ENCODE measurements at regions not wholly inside any gene's neighbourhood (a gene's known extent, or its start where the extent isn't known, plus 50 kb on each side); places are given as distances from the start of the nearest gene placed in this dataset.

DNA sequence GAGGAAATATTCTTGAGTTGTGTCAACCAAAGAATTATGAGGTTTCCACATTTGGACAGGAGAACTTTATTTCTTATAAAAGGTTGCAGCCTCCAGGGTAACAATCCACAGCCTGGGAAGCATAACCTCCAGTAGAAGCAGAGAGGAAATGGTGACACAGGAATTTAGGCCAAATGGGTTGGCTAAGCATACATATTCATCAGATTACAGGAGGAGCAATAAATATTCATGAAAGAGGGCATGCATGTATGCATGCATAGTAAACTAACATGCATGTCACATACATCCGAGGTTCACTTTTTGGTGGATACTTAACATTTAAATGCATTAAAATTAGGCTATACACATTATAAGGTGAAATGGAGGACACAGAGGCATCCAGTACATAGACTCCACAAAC, 55.7 kb upstream of the NT5E start:
- H3K4me1 Mint-ChIP-seq, result no peaks in the 10 kb centered on the region
- Histone ChIP-seq H3K36me3 (ENCODE audit: control insufficient read depth, insufficient read depth, low read length) (no peaks in the 10 kb centered on the region), H3K9me3 (ENCODE audit: control insufficient read depth, low read length) (peaks cover 5% of the 10 kb centered on the region), H3K4me1 (ENCODE audit: control insufficient read depth, insufficient read depth, low read length) (no peaks in the 10 kb centered on the region), H3K4me3 (ENCODE audit: low read length) (no peak overlapping the region), H3K9ac (ENCODE audit: extremely low read depth, low read length, poor library complexity, severe bottlenecking) (no peak overlapping the region), H3K27ac (ENCODE audit: low read depth, low read length) (no peak overlapping the region), H3K27me3 (ENCODE audit: control insufficient read depth, insufficient read depth, low read length, poor library complexity, severe bottlenecking) (no peaks in the 10 kb centered on the region)
- no peak overlapping the region for H3K4me3 Mint-ChIP-seq
- no peaks in the 10 kb centered on the region for H3K36me3 Mint-ChIP-seq (ENCODE audit: low read depth)
- peaks cover 11% of the 10 kb centered on the region for H3K9me3 Mint-ChIP-seq
- H3K27ac Mint-ChIP-seq, result no peak overlapping the region
- TF ChIP-seq, protein P1, sequence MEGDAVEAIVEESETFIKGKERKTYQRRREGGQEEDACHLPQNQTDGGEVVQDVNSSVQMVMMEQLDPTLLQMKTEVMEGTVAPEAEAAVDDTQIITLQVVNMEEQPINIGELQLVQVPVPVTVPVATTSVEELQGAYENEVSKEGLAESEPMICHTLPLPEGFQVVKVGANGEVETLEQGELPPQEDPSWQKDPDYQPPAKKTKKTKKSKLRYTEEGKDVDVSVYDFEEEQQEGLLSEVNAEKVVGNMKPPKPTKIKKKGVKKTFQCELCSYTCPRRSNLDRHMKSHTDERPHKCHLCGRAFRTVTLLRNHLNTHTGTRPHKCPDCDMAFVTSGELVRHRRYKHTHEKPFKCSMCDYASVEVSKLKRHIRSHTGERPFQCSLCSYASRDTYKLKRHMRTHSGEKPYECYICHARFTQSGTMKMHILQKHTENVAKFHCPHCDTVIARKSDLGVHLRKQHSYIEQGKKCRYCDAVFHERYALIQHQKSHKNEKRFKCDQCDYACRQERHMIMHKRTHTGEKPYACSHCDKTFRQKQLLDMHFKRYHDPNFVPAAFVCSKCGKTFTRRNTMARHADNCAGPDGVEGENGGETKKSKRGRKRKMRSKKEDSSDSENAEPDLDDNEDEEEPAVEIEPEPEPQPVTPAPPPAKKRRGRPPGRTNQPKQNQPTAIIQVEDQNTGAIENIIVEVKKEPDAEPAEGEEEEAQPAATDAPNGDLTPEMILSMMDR (conservative IDR thresholded peaks at IDR 0.05), result no peak
- 100% methylated on average over 1 of the region's 1 CpG; no CpG with 5 or more reads in 1 of the 2 experiments for WGBS, 2 experiments (ENCODE audit: insufficient coverage in 1 of 2, insufficient read length in 1 of 2)
- no peak for DNase-seq
- H3K27me3 Mint-ChIP-seq (ENCODE audit: insufficient read depth), result no peaks in the 10 kb centered on the region

DNA sequence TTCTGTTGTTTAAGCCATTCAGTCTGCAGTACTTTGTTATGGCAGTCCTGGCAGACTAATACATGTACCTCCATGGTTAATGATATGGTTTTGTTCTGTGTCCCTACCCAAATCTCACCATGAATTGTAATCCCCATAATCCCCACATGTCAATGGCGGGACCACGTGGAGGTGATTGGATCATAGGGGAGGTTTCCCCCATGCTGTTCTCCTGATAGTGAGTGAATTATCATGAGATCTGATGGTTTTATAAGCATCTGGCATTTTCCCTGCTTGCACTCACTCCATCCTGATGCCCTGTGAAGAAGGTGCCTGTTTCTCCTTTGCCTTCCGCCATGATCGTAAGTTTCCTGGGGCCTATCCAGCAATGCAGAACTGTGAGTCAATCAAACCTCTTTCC, 57.5 kb upstream of the NT5E start:
- TF ChIP-seq, protein P1 (conservative IDR thresholded peaks at IDR 0.05), result no peak
- 90 to 100% methylated on average over 2 to 3 of the region's 4 CpGs for WGBS, 2 experiments (ENCODE audit: insufficient coverage in 1 of 2, insufficient read length in 1 of 2)
- H3K27ac ChIP-seq (ENCODE audit: low read depth, low read length), result no peak overlapping the region
- H3K9me3 Mint-ChIP-seq, result peaks cover 6% of the 10 kb centered on the region
- H3K9me3 ChIP-seq (ENCODE audit: control insufficient read depth, low read length), result peaks cover under 1% of the 10 kb centered on the region
- H3K27me3 ChIP-seq (ENCODE audit: control insufficient read depth, insufficient read depth, low read length, poor library complexity, severe bottlenecking), result no peaks in the 10 kb centered on the region
- H3K9ac ChIP-seq (ENCODE audit: extremely low read depth, low read length, poor library complexity, severe bottlenecking), result no peak overlapping the region
- H3K4me1 Mint-ChIP-seq, result no peaks in the 10 kb centered on the region
- no peaks in the 10 kb centered on the region for H3K36me3 ChIP-seq (ENCODE audit: control insufficient read depth, insufficient read depth, low read length)
- no peak overlapping the region for H3K4me3 ChIP-seq (ENCODE audit: low read length)
- no peaks in the 10 kb centered on the region for H3K36me3 Mint-ChIP-seq (ENCODE audit: low read depth)
- H3K4me3 Mint-ChIP-seq, result no peak overlapping the region
- no peaks in the 10 kb centered on the region for H3K4me1 ChIP-seq (ENCODE audit: control insufficient read depth, insufficient read depth, low read length)
- no peak overlapping the region for H3K27ac Mint-ChIP-seq
- DNase-seq, result no peak
- H3K27me3 Mint-ChIP-seq (ENCODE audit: insufficient read depth), result no peaks in the 10 kb centered on the region

DNA sequence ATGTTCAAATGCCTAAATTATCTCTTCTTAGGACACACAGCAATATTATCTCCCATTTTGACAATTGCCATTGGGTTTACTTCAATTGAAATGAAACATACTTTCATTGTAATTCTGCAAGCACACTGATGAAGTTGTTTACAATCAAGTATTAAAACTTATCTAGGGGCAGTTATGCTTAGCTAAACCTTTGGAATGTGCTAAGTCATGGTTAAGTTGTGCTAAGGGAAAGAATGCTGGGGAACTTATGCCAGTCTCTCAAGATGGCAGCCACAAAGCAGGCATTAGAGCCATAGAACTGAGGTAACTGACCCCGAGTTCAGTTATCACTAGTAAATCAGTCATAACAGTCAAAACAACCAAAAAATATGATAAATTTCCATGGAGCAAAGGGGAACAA, 59.1 kb upstream of the NT5E start:
- no peak overlapping the region for H3K4me3 Mint-ChIP-seq
- no peak overlapping the region for H3K27ac Mint-ChIP-seq
- WGBS, 2 experiments (ENCODE audit: insufficient coverage in 1 of 2, insufficient read length in 1 of 2), result 100% methylated on average over 1 of the region's 1 CpG
- Histone ChIP-seq H3K27ac (ENCODE audit: low read depth, low read length) (no peak overlapping the region), H3K36me3 (ENCODE audit: control insufficient read depth, insufficient read depth, low read length) (no peaks in the 10 kb centered on the region), H3K4me1 (ENCODE audit: control insufficient read depth, insufficient read depth, low read length) (no peaks in the 10 kb centered on the region), H3K27me3 (ENCODE audit: control insufficient read depth, insufficient read depth, low read length, poor library complexity, severe bottlenecking) (no peaks in the 10 kb centered on the region), H3K9me3 (ENCODE audit: control insufficient read depth, low read length) (no peaks in the 10 kb centered on the region), H3K4me3 (ENCODE audit: low read length) (no peak overlapping the region), H3K9ac (ENCODE audit: extremely low read depth, low read length, poor library complexity, severe bottlenecking) (no peak overlapping the region)
- DNase-seq, result no peak
- no peaks in the 10 kb centered on the region for H3K27me3 Mint-ChIP-seq (ENCODE audit: insufficient read depth)
- TF ChIP-seq, protein P1 (conservative IDR thresholded peaks at IDR 0.05), result no peak
- no peaks in the 10 kb centered on the region for H3K4me1 Mint-ChIP-seq
- H3K36me3 Mint-ChIP-seq (ENCODE audit: low read depth), result no peaks in the 10 kb centered on the region
- no peaks in the 10 kb centered on the region for H3K9me3 Mint-ChIP-seq
